ENCODE measurements at regions not wholly inside any gene's neighbourhood (a gene's known extent, or its start where the extent isn't known, plus 50 kb on each side); places are given as distances from the start of the nearest gene placed in this dataset.

- peak; percentile 67 for DNase-seq (ENCODE audit: low read depth)
These were observed 511.8 kb upstream of the ID4 start for GRCh38 chr6:19325335-19325789.

GRCh38 chr6:19327241-19327640, 509.9 kb upstream of the ID4 start:
- peak; percentile 50 for DNase-seq (ENCODE audit: low read depth)

- DNase-seq (ENCODE audit: low read depth) = no peak
These were observed 509.5 kb upstream of the ID4 start for GRCh38 chr6:19327661-19328060.

- DNase-seq (ENCODE audit: low read depth) = no peak
These were observed 508.1 kb upstream of the ID4 start for GRCh38 chr6:19329078-19329477.

- DNase-seq (ENCODE audit: low read depth) = no peak
These were observed 506.1 kb upstream of the ID4 start for GRCh38 chr6:19331089-19331488.

GRCh38 chr6:19332806-19333460, 504.2 kb upstream of the ID4 start:
- no peak for DNase-seq (ENCODE audit: low read depth)

- DNase-seq (ENCODE audit: low read depth) = peak; percentile 26
These were observed 503.2 kb upstream of the ID4 start for GRCh38 chr6:19333936-19334335.

GRCh38 chr6:19336579-19336978, 500.6 kb upstream of the ID4 start:
- no peak for DNase-seq (ENCODE audit: low read depth)

GRCh38 chr6:19337101-19337500, 500.1 kb upstream of the ID4 start:
- DNase-seq (ENCODE audit: low read depth) = no peak

GRCh38 chr6:19342616-19343015, 494.6 kb upstream of the ID4 start:
- DNase-seq (ENCODE audit: low read depth) = no peak

GRCh38 chr6:19349429-19349828, 487.7 kb upstream of the ID4 start:
- DNase-seq (ENCODE audit: low read depth) = no peak

- DNase-seq (ENCODE audit: low read depth) = no peak
These were observed 483.0 kb upstream of the ID4 start for GRCh38 chr6:19354181-19354580.

GRCh38 chr6:19356692-19357091, 480.5 kb upstream of the ID4 start:
- no peak for DNase-seq (ENCODE audit: low read depth)

GRCh38 chr6:19362396-19362795, 474.8 kb upstream of the ID4 start:
- DNase-seq (ENCODE audit: low read depth) = no peak

- peak; percentile 45 for DNase-seq (ENCODE audit: low read depth)
These were observed 468.7 kb upstream of the ID4 start for GRCh38 chr6:19368511-19368910.

GRCh38 chr6:19369785-19370184, 467.4 kb upstream of the ID4 start:
- DNase-seq (ENCODE audit: low read depth) = peak; percentile 2

- no peak for DNase-seq (ENCODE audit: low read depth)
These were observed 466.3 kb upstream of the ID4 start for GRCh38 chr6:19370831-19371230.

- no peak for DNase-seq (ENCODE audit: low read depth)
These were observed 461.6 kb upstream of the ID4 start for GRCh38 chr6:19375613-19376012.

GRCh38 chr6:19377722-19378121, 459.4 kb upstream of the ID4 start:
- DNase-seq (ENCODE audit: low read depth) = no peak

- DNase-seq (ENCODE audit: low read depth) = peak; percentile 20
These were observed 456.9 kb upstream of the ID4 start for GRCh38 chr6:19380293-19380692.

- no peak for DNase-seq (ENCODE audit: low read depth)
These were observed 454.5 kb upstream of the ID4 start for GRCh38 chr6:19382676-19383075.

GRCh38 chr6:19391926-19392325, 445.2 kb upstream of the ID4 start:
- DNase-seq (ENCODE audit: low read depth) = no peak

GRCh38 chr6:19394051-19394450, 443.1 kb upstream of the ID4 start:
- no peak for DNase-seq (ENCODE audit: low read depth)

- no peak for DNase-seq (ENCODE audit: low read depth)
These were observed 442.5 kb upstream of the ID4 start for GRCh38 chr6:19394687-19395086.

GRCh38 chr6:19395316-19395715, 441.9 kb upstream of the ID4 start:
- DNase-seq (ENCODE audit: low read depth) = no peak

Data from EH (cell line).